A549 (cell line): ENCODE measurements at regions not wholly inside any gene's neighbourhood (a gene's known extent, or its start where the extent isn't known, plus 50 kb on each side); places are given as distances from the start of the nearest gene placed in this dataset.
A peak's percentile ranks its signal among the peaks of the same experiment; 100 is the strongest.

Experiments used
- ATAC-seq, 2 experiments: fragments of 200-7000 bp in 1 of 2; fragments of >200 bp in 1 of 2; cut with Nextera tagmentation in 1 of 2; cut with Tn5 transposase in 1 of 2; 3 replicates each; pipeline versions ENCODE4 v1.8.0 to v1.9.1; 2018 to 2020; ENCODE audit warnings: mild to moderate bottlenecking in 1 of 2, moderate library complexity in 1 of 2
- CTCF ChIA-PET: fragments of 300-600 bp; sonication (Branson Sonifier 250); formaldehyde crosslinking; extraction: SDS; loops from one replicate; lab custom pipeline; 2021; ENCODE audit warnings: antibody characterized with exemption, inconsistent platforms; lab: Yijun Ruan, JAX
- POLR2A ChIA-PET: fragments of 350-600 bp; formaldehyde crosslinking; extraction: SDS; loops from one replicate; lab custom pipeline; 2021; ENCODE audit warnings: antibody characterized with exemption, inconsistent platforms; lab: Yijun Ruan, JAX
- DNase-seq, 2 experiments: peaks; one replicate each; pipeline versions ENCODE4 v3.0.0 to v3.0.0-alpha.2; 2011 to 2016; ENCODE audit warnings: low read depth in 1 of 2, low spot score in 1 of 2
- FAIRE-seq: peaks from 2 replicates; lab custom pipeline; 2011; peaks lifted over from hg19 to GRCh38; lab: Jason Lieb, UNC
- H3K27ac ChIP-seq, 2 experiments: fragments of >200 bp; sonication (Bioruptor Twin); formaldehyde crosslinking; 3 replicates each; pipeline ENCODE4 v1.5.1; 2016 to 2017
- H3K4me1 ChIP-seq: fragments of >200 bp; sonication (Bioruptor Twin); formaldehyde crosslinking; 3 replicates; pipeline ENCODE4 v1.6.1; 2016
- H3K4me2 ChIP-seq: fragments of >200 bp; sonication (Bioruptor Twin); formaldehyde crosslinking; 3 replicates; pipeline ENCODE4 v1.6.1; 2016
- H3K4me3 ChIP-seq: fragments of >200 bp; sonication (Bioruptor Twin); formaldehyde crosslinking; 3 replicates; pipeline ENCODE4 v1.5.1; 2016
- H3K9me3 ChIP-seq: fragments of >200 bp; sonication (Bioruptor Twin); formaldehyde crosslinking; 3 replicates; pipeline ENCODE4 v1.6.1; 2016
- BCL3 ChIP-seq: fragments of >200 bp; sonication (Bioruptor Twin); formaldehyde crosslinking; IDR thresholded peaks from 3 replicates; pipeline ENCODE4 v1.6.1; 2016
- CEBPB ChIP-seq, 2 experiments: fragments of >200 bp in 1 of 2; sonication (Bioruptor Twin) in 1 of 2; formaldehyde crosslinking in 1 of 2; IDR thresholded peaks; 2 replicates each; pipeline ENCODE4 v1.6.1; 2012 to 2016
- CHD4 ChIP-seq: fragments of 200-600 bp; sonication (generic); IDR thresholded peaks from 2 replicates; pipeline ENCODE4 v1.6.1; 2016; ENCODE audit warnings: antibody characterized with exemption, mild to moderate bottlenecking, borderline replicate concordance
- ELK1 ChIP-seq: fragments of 150-350 bp; IDR thresholded peaks from 2 replicates; pipeline ENCODE4 v1.6.1; 2014; ENCODE audit warnings: low read depth, mild to moderate bottlenecking, low read length
- FOSB ChIP-seq: fragments of 250-450 bp; sonication (Bioruptor Pico); IDR thresholded peaks from 2 replicates; pipeline ENCODE4 v1.5.0; 2020; ENCODE audit warnings: mild to moderate bottlenecking, moderate library complexity
- FOSL2 ChIP-seq, 2 experiments: fragments of 450-650 bp in 1 of 2; fragments of >200 bp in 1 of 2; sonication (Bioruptor Twin) in 1 of 2; formaldehyde crosslinking; IDR thresholded peaks; 2 replicates each; pipeline versions ENCODE4 v1.5.0 to v1.6.1; 2016 to 2020; ENCODE audit warnings: mild to moderate bottlenecking in 1 of 2, moderate library complexity in 1 of 2
- GATA3 ChIP-seq: IDR thresholded peaks from 2 replicates; pipeline ENCODE4 v1.6.1; 2012; ENCODE audit warnings: borderline replicate concordance
- HDAC2 ChIP-seq: fragments of 200-600 bp; sonication (generic); IDR thresholded peaks from 2 replicates; pipeline ENCODE4 v1.6.1; 2016
- HEYL ChIP-seq: fragments of 250-450 bp; sonication (Bioruptor Pico); IDR thresholded peaks from 2 replicates; pipeline ENCODE4 v1.8.0; 2021; ENCODE audit warnings: mild to moderate bottlenecking, moderate library complexity
- HOXA7 ChIP-seq: fragments of 250-450 bp; sonication (Bioruptor Pico); IDR thresholded peaks from 2 replicates; pipeline ENCODE4 v1.5.0; 2020; ENCODE audit warnings: mild to moderate bottlenecking, moderate library complexity
- HOXB13 ChIP-seq: fragments of 250-450 bp; sonication (Bioruptor Pico); IDR thresholded peaks from 2 replicates; pipeline ENCODE4 v1.5.0; 2020; ENCODE audit warnings: low read depth, mild to moderate bottlenecking, moderate library complexity
- JUN ChIP-seq, 2 experiments: fragments of >200 bp; sonication (Bioruptor Twin); formaldehyde crosslinking; IDR thresholded peaks; 2 replicates in 1 of 2; 3 replicates in 1 of 2; pipeline ENCODE4 v1.6.1; 2016 to 2017
- MAFK ChIP-seq: fragments of 450-650 bp; IDR thresholded peaks from 2 replicates; pipeline ENCODE4 v1.6.1; 2014; ENCODE audit not compliant: partially characterized antibody
- MAX ChIP-seq: IDR thresholded peaks from 2 replicates; pipeline ENCODE4 v1.6.1; 2012
- MYC ChIP-seq: IDR thresholded peaks from 2 replicates; pipeline ENCODE4 v1.6.1; 2012; ENCODE audit warnings: mild to moderate bottlenecking, inconsistent platforms, low read length, improper control_type of control experiment, borderline replicate concordance
- POLR2A ChIP-seq: IDR thresholded peaks from 2 replicates; pipeline ENCODE4 v1.6.1; 2012; ENCODE audit warnings: mild to moderate bottlenecking, low read length
- RAD21 ChIP-seq, 2 experiments: fragments of >200 bp in 1 of 2; sonication (Bioruptor Twin) in 1 of 2; formaldehyde crosslinking in 1 of 2; IDR thresholded peaks in 1 of 2; conservative IDR thresholded peaks in 1 of 2; 2 replicates in 1 of 2; 3 replicates in 1 of 2; pipeline ENCODE4 v1.6.1; 2012 to 2018; ENCODE audit warnings: inconsistent platforms in 1 of 2
- SMC3 ChIP-seq: fragments of >200 bp; sonication (Bioruptor Twin); formaldehyde crosslinking; IDR thresholded peaks from 3 replicates; pipeline ENCODE4 v1.6.1; 2018; ENCODE audit warnings: inconsistent platforms
- TP53 ChIP-seq: fragments of 250-450 bp; sonication (Bioruptor Pico); IDR thresholded peaks from 2 replicates; pipeline ENCODE4 v1.5.0; 2021; ENCODE audit warnings: mild to moderate bottlenecking, moderate library complexity
- WGBS: methylation state at CpG from one replicate; pipeline ENCODE4 v1.1.6; 2017; ENCODE audit errors: missing lambda C conversion rate; 5-methylcytosine and 5-hydroxymethylcytosine counted together
- TF ChIP-seq, protein P1 (sequence below): IDR thresholded peaks from 2 replicates; pipeline ENCODE4 v1.6.1; 2012; ENCODE audit warnings: low read depth, borderline replicate concordance
- TF ChIP-seq, protein P2 (sequence below): fragments of 250-450 bp; sonication (Bioruptor Pico); IDR thresholded peaks from 2 replicates; pipeline ENCODE4 v1.5.0; 2020; ENCODE audit warnings: low read depth, mild to moderate bottlenecking, moderate library complexity

GRCh38 chr20:53739799-53740785, 146.5 kb upstream of the ZNF217 start (continued):
- TF ChIP-seq ELK1 (no peak), TP53 (CRISPR knock-in tag) (no peak), GATA3 (no peak), MAX (peak; percentile 20; the same call in 1 of the 2 replicates), HDAC2 (no peak)

- H3K4me1 ChIP-seq, result peaks cover 72% of the 10 kb centered on the region
- WGBS, result 23% methylated on average over 11 of the region's 11 CpGs
- TF ChIP-seq MYC (no peak), HOXA7 (CRISPR knock-in tag) (0 out of 2 replicates have a peak, but pooled peaks have one; percentile 39), FOSB (0 out of 2 replicates have a peak, but pooled peaks have one; percentile 55)
- H3K4me3 ChIP-seq, result peak overlapping the region; percentile 27; the same call in 2 of the 3 replicates
- H3K4me2 ChIP-seq, result peak overlapping the region; percentile 75
- POLR2A ChIA-PET, result interaction anchor here (0.6 to 3.4 kb wide), 20 partner anchors 10 to 200 kb away, joined by 3 to 22 read pairs (median 4); partner anchors contain the start of gene ZNF217
- 0 out of 6 replicates have a peak, but pooled peaks of 1 of the 2 experiments have one; percentile 13 for ATAC-seq
- DNase-seq, result peak in 1 of 2 experiments; percentile 35
- CTCF ChIA-PET, result interaction anchor here (0.6 to 2.5 kb wide), 8 partner anchors 11 to 480 kb away, joined by 3 to 17 read pairs (median 5); no protein-coding TSS in a partner anchor
- H3K27ac ChIP-seq, result peak overlapping the region; percentile 89 to 90
- FAIRE-seq, result no peak
- no peaks in the 10 kb centered on the region for H3K9me3 ChIP-seq
These were observed 145.5 kb upstream of the ZNF217 start for GRCh38 chr20:53738945-53739798.

- peak overlapping the region; percentile 27; the same call in 2 of the 3 replicates for H3K4me3 ChIP-seq
These were observed 144.7 kb upstream of the ZNF217 start for GRCh38 chr20:53738039-53738944.

More at GRCh38 chr20:53738039-53738944, 144.7 kb upstream of the ZNF217 start:
- H3K27ac ChIP-seq, result peak overlapping the region; percentile 89 to 90
- TF ChIP-seq RAD21 (conservative IDR thresholded peaks at IDR 0.05 in 1 of 2, IDR thresholded peaks at IDR 0.05 in 1 of 2) (peak; percentile 13 to 37; a peak in 3 of 5 replicates), HOXB13 (CRISPR knock-in tag) (peak; percentile 16; the same call in 1 of the 2 replicates), JUN (IDR thresholded peaks at IDR 0.05) (peak in 1 of 2 experiments; percentile 58; a peak in 1 of 5 replicates), SMC3 (peak; percentile 39; the same call in 1 of the 3 replicates), POLR2A (peak; percentile 41), BCL3 (no peak), ELK1 (no peak), CEBPB (IDR thresholded peaks at IDR 0.05) (peak in 1 of 2 experiments; percentile 68; a peak in 2 of 4 replicates), MAFK (peak; percentile 39), MAX (peak; percentile 80), HEYL (CRISPR knock-in tag) (no peak), CHD4 (no peak), FOSL2 (IDR thresholded peaks at IDR 0.05) (no peak), FOSL2 (CRISPR knock-in tag; IDR thresholded peaks at IDR 0.05) (peak; percentile 41; the same call in 1 of the 2 replicates)
- TF ChIP-seq, protein P1, sequence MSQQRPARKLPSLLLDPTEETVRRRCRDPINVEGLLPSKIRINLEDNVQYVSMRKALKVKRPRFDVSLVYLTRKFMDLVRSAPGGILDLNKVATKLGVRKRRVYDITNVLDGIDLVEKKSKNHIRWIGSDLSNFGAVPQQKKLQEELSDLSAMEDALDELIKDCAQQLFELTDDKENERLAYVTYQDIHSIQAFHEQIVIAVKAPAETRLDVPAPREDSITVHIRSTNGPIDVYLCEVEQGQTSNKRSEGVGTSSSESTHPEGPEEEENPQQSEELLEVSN, result peak; percentile 48; the same call in 1 of the 2 replicates
- TF ChIP-seq, protein P2, sequence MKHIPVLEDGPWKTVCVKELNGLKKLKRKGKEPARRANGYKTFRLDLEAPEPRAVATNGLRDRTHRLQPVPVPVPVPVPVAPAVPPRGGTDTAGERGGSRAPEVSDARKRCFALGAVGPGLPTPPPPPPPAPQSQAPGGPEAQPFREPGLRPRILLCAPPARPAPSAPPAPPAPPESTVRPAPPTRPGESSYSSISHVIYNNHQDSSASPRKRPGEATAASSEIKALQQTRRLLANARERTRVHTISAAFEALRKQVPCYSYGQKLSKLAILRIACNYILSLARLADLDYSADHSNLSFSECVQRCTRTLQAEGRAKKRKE, result no peak
- WGBS, result 12% methylated on average over 26 of the region's 26 CpGs
- ChIA-PET POLR2A (interaction anchor here (0.6 to 3.4 kb wide), 21 partner anchors 11 to 201 kb away, joined by 3 to 22 read pairs (median 4); partner anchors contain the start of gene ZNF217), CTCF (interaction anchor here (0.6 to 2.5 kb wide), 11 partner anchors 12 to 481 kb away, joined by 3 to 17 read pairs (median 4); no protein-coding TSS in a partner anchor)
- DNase-seq, result peak; percentile 67 to 95
- no peaks in the 10 kb centered on the region for H3K9me3 ChIP-seq
- peaks cover 72% of the 10 kb centered on the region for H3K4me1 ChIP-seq
- FAIRE-seq, result no peak
- peak overlapping the region; percentile 75 for H3K4me2 ChIP-seq
- peak; percentile 90 to 91 for ATAC-seq
